GM12891 (cell line): ENCODE measurements at regions not wholly inside any gene's neighbourhood (a gene's known extent, or its start where the extent isn't known, plus 50 kb on each side); places are given as distances from the start of the nearest gene placed in this dataset.

ENCODE experiments used
- DNase-seq: peaks from one replicate; pipeline ENCODE4 v3.0.0; 2011; ENCODE audit warnings: low spot score; ENCODE audit not compliant: insufficient read length
- FAIRE-seq: peaks from 2 replicates; lab custom pipeline; 2011; peaks lifted over from hg19 to GRCh38; lab: Jason Lieb, UNC
- PAX5 ChIP-seq: IDR thresholded peaks from 2 replicates; pipeline ENCODE4 v1.6.1; 2011; ENCODE audit warnings: low read length, moderate library complexity, mild to moderate bottlenecking; ENCODE audit not compliant: insufficient read depth, severe bottlenecking
- POLR2A ChIP-seq: IDR thresholded peaks from 2 replicates; pipeline ENCODE4 v1.6.1; 2011; ENCODE audit warnings: low read depth, low read length, control low read depth
- POLR2AphosphoS5 ChIP-seq: IDR thresholded peaks from 2 replicates; pipeline ENCODE4 v1.6.1; 2011; ENCODE audit warnings: low read depth, low read length, control low read depth
- POU2F2 ChIP-seq: IDR thresholded peaks from 2 replicates; pipeline ENCODE4 v1.6.1; 2011; ENCODE audit warnings: low read depth, mild to moderate bottlenecking, control low read depth, low read length, moderate library complexity
- SPI1 ChIP-seq: IDR thresholded peaks from 2 replicates; pipeline ENCODE4 v1.6.1; 2011; ENCODE audit warnings: low read depth, low read length, control low read depth
- TAF1 ChIP-seq: IDR thresholded peaks from 2 replicates; pipeline ENCODE4 v1.6.1; 2011; ENCODE audit warnings: low read depth, low read length, control low read depth

DNA sequence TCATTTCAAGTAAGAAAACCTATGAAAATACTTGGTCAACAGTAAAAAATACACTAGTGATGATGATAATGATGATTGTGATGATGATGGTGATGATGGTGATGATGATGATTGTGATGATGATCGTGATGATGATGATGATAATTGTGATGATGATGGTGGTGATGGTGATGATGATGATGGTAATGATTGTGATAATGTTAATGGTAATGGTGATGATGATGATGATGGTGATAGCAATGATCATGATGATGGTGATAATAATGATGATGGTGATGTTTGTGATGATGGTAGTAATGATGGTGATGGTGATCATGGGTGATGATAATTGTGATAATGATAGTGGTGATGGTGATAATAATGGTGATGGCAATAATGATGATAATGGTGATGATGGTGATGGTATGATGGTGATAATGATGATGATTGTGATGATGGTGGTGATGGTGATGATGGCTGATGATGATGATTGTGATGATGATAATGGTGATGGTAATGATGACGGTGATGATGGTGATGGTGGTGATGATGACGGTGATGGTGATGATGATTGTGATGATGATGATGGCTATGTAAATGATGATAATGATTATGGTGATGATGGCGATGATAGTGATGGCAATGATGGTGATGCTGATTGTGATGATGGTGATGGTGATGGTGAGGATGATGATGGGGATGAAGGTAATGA lies 62.1 kb downstream of the VCX3A start:
- TF ChIP-seq SPI1, result no peak
- no peak for TF ChIP-seq TAF1
- no peak for TF ChIP-seq PAX5
- TF ChIP-seq POLR2A, result no peak
- TF ChIP-seq POU2F2, result no peak
- TF ChIP-seq POLR2AphosphoS5, result no peak
- FAIRE-seq (peak; percentile 82), DNase-seq (no peak)

DNA sequence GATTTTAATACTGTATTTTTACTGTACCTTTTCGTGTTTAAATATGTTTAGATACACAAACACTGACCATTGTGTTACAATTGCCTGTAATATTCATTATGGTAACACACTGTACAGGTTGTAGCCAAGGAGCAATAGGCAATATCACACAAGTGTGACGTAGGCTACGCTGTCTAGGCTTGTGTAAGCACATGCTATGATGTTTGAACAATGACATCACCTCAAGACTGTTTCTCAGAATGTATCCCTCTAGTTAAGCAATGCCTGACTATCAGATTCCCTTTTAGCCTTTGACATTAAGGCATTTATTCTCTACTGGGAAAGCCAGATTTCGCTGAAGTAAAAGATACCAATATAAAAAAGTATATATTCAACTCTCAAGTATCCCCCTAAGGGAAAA lies 66.2 kb downstream of the VCX3A start:
- FAIRE-seq (no peak), DNase-seq (no peak)
- TF ChIP-seq POLR2A (no peak), SPI1 (no peak), POLR2AphosphoS5 (no peak), TAF1 (no peak), PAX5 (no peak), POU2F2 (no peak)

DNA sequence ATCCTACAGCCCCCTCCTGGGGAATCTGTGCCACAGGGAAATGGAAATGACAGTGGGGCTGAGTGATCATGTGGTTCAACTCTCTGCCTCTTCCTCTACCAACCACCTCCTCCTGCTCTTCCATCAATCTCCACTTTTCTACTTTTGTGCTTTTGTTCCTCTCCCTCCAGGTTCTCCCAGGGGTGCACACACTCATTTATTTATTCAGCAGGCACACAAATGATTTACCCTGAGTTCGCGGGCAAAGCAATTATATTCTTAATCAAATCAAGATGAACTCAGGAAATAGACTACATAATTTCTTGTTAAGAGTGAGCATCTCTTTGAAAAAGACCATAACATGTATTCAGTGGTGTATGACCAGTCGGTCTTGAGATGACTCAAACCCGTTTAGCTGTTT lies 69.2 kb downstream of the VCX3A start:
- no peak for DNase-seq
- no peak for FAIRE-seq
- TF ChIP-seq POU2F2, result no peak
- no peak for TF ChIP-seq POLR2AphosphoS5
- TF ChIP-seq PAX5, result no peak
- TF ChIP-seq POLR2A, result no peak
- TF ChIP-seq TAF1, result no peak
- no peak for TF ChIP-seq SPI1

DNA sequence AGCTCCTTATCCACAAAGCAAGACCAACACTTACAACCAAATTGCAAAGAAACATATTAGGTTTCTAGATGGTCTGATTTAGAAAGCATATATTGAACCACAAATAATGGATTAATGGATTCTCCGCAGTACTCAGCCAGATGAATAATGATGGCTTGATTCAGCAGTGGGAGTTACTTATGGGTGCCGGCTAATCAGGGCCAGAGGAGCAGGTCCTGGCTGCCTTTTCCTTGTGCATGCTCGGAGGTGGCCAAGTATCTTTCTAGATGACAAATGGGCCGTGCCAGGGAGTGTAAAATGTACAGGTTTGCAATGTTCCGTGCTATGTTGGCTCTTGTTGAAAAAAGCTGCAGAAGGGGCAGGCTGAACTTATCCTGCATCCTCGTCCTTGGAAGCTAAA lies 70.2 kb downstream of the VCX3A start:
- no peak for TF ChIP-seq POU2F2
- no peak for TF ChIP-seq POLR2AphosphoS5
- TF ChIP-seq SPI1, result no peak
- TF ChIP-seq TAF1, result no peak
- no peak for TF ChIP-seq PAX5
- no peak for TF ChIP-seq POLR2A
- no peak for FAIRE-seq
- DNase-seq, result no peak

DNA sequence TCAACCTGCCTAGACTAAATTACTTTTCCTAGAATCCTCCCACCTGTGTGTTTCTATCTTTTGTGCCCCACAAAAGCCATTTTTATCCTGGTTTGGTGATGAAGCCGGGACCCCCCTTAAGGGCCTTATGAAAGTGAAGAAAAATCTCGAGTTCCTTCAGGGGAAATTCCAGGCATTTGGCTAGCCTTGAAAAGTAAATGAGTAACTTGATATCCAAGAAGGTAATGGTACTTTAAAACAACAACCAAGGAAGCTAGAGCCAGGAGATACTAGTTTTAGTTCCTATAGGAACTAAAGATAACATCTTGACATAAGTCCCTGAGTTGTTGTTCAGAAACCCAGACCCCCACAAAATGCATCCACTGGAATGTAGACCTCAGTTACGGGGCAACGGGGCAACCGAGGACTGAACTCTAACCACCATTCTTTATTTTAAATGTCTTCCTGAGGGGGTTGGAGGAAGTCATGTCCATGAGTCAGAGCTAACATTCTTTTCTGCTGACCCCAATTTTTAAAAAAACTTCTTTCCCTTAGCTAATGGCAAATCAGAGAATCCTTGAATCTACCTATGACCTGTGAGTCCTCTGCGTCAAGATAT lies 73.9 kb downstream of the VCX3A start:
- DNase-seq (no peak), FAIRE-seq (no peak)
- TF ChIP-seq SPI1 (no peak), POU2F2 (no peak), TAF1 (no peak), PAX5 (no peak), POLR2A (no peak), POLR2AphosphoS5 (no peak)

DNA sequence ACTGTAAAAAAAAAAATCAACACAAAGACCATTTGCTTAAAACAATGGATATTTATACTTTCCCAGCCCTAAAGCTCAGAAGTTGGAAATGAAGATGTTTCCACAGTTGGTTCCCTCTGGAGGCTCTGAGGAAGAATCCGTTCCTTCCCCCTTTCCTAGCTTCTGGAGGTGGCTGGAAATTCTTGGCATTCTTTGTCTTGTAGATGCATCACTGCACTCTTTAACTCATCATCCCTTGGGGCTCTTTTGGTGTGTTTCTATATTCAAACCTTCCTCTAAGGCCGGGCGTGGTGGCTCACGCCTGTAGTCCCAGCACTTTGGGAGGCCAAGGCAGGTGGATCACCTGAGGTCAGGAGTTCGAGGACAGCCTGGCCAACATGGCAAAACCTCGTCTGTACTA lies 78.7 kb downstream of the VCX3A start:
- FAIRE-seq, result no peak
- TF ChIP-seq TAF1 (no peak), SPI1 (no peak), POLR2A (no peak), POU2F2 (no peak), POLR2AphosphoS5 (no peak), PAX5 (no peak)
- no peak for DNase-seq

DNA sequence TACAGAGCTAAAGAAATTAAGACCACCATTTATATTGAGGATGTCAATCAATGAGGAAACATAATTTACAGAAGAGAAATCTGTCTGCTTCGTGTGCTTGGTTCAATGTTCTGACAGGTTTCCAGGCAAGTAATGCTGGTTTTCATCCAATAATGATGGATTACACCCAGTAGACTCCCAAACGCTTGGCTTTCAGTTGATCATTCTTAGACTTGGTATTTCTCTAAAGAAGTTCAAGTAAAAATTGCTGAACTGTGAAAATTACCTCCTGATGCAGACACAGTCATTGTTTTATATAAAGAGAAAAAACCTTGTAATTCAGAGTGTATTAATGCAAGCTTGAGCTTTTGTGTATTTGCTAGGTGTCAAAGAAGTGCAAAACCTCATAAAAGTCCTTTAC lies 85.0 kb downstream of the VCX3A start:
- no peak for TF ChIP-seq POLR2A
- TF ChIP-seq POLR2AphosphoS5, result no peak
- no peak for TF ChIP-seq SPI1
- no peak for TF ChIP-seq TAF1
- TF ChIP-seq PAX5, result no peak
- FAIRE-seq, result no peak
- no peak for DNase-seq

DNA sequence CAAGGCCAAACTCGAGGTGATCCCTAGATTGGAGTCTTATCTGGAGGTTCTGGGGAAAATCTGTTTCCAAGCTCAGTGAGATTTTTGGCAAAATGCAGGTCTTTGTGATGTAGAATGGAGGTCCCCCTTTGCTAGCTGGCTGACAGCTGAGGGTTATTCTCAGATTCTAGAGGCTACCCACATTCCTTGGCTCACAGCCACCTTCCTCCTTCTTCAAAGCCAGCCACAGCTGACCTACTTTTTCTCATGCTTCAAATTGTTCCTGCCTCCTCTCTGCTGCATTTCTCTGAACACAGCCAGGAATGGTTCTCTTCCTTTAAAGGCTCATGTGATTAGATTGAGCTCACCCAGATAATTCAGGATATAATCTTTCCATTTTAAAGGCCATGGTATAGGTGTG lies 86.9 kb downstream of the VCX3A start:
- FAIRE-seq, result no peak
- no peak for TF ChIP-seq TAF1
- no peak for DNase-seq

DNA sequence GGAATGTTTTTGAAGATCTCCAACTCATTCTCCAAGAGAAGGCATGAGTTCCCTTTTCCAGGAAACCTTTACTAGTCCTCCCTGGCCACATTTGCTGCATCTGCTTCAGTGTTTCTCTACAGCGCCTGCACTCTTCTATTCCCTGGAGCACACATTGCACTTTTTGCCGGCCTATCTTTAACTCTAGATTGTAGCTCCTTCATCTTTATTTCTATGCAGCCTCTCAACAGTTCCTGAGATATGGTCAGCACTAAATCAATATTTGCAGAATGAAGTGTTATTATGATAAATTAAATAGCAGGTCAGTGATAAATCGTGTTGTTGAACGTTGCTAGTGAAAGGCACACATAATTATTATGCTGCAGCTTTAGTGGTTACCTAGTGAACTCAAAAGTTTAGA lies 88.3 kb downstream of the VCX3A start:
- TF ChIP-seq PAX5 (no peak), POLR2AphosphoS5 (no peak), POLR2A (no peak), POU2F2 (no peak), SPI1 (no peak)
- DNase-seq (no peak), FAIRE-seq (no peak)

DNA sequence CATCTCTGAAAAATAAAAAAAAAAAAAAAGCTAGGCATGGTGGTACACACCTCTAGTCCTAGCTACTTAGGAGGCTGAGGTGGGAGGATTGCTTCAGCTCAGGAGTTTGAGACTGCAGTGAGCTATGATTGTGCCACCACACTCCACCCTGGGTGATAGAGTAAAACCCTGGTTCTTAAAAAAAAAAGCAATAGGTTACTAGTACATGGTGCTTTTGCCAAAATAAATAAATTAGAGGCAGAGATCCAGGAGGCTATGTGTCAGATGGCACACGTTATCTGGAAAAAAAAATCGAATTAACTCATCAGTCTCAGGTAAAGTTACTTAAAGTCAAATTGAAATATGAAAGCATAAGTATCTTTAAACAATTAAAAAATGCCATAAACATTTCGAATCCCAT lies 94.3 kb downstream of the VCX3A start:
- TF ChIP-seq POLR2A (no peak), SPI1 (no peak), PAX5 (no peak), TAF1 (no peak), POLR2AphosphoS5 (no peak), POU2F2 (no peak)
- FAIRE-seq, result no peak
- DNase-seq, result no peak
